ENCODE measurements at regions not wholly inside any gene's neighbourhood (a gene's known extent, or its start where the extent isn't known, plus 50 kb on each side); places are given as distances from the start of the nearest gene placed in this dataset.

GRCh38 chr5:23367874-23368273 is 139.5 kb upstream of the PRDM9 start:
- no peak for DNase-seq

- no peak for DNase-seq
Observed at GRCh38 chr5:23353286-23353685, 154.1 kb upstream of the PRDM9 start.

- no peak for DNase-seq
Observed at GRCh38 chr5:23352446-23352845, 155.0 kb upstream of the PRDM9 start.

- no peak for DNase-seq
Observed at GRCh38 chr5:23343121-23343520, 164.3 kb upstream of the PRDM9 start.

GRCh38 chr5:23332650-23333251 is 174.7 kb upstream of the PRDM9 start:
- no peak for DNase-seq

GRCh38 chr5:23330726-23331125 is 176.7 kb upstream of the PRDM9 start:
- DNase-seq: no peak

GRCh38 chr5:23319901-23320300 is 187.5 kb upstream of the PRDM9 start:
- no peak for DNase-seq

- no peak for DNase-seq
Observed at GRCh38 chr5:23318960-23319359, 188.4 kb upstream of the PRDM9 start.

GRCh38 chr5:23318166-23318565 is 189.2 kb upstream of the PRDM9 start:
- DNase-seq: no peak

GRCh38 chr5:23316060-23316591 is 191.3 kb upstream of the PRDM9 start:
- no peak for DNase-seq

- no peak for DNase-seq
Observed at GRCh38 chr5:23314827-23315226, 192.6 kb upstream of the PRDM9 start.

GRCh38 chr5:23305055-23305454 is 202.4 kb upstream of the PRDM9 start:
- no peak for DNase-seq

GRCh38 chr5:23303836-23304235 is 203.6 kb upstream of the PRDM9 start:
- no peak for DNase-seq

- DNase-seq: no peak
Observed at GRCh38 chr5:23303435-23303834, 204.0 kb upstream of the PRDM9 start.

GRCh38 chr5:23302438-23302837 is 205.0 kb upstream of the PRDM9 start:
- no peak for DNase-seq

- DNase-seq: no peak
Observed at GRCh38 chr5:23289162-23289561, 218.2 kb upstream of the PRDM9 start.

GRCh38 chr5:23284656-23285055 is 222.8 kb upstream of the PRDM9 start:
- DNase-seq: no peak

GRCh38 chr5:23274171-23274570 is 233.2 kb upstream of the PRDM9 start:
- DNase-seq: no peak

GRCh38 chr5:23269981-23270380 is 237.4 kb upstream of the PRDM9 start:
- DNase-seq: no peak

GRCh38 chr5:23268136-23268535 is 239.3 kb upstream of the PRDM9 start:
- DNase-seq: no peak

GRCh38 chr5:23260621-23261020 is 246.8 kb upstream of the PRDM9 start:
- DNase-seq: no peak

GRCh38 chr5:23257656-23258055 is 249.8 kb upstream of the PRDM9 start:
- no peak for DNase-seq

GRCh38 chr5:23253621-23254198 is 253.7 kb upstream of the PRDM9 start:
- DNase-seq: no peak

- DNase-seq: no peak
Observed at GRCh38 chr5:23242891-23243290, 264.5 kb upstream of the PRDM9 start.

GRCh38 chr5:23235246-23235645 is 272.2 kb upstream of the PRDM9 start:
- no peak for DNase-seq

Measured in fibroblast of skin of back (primary cell).